Mesendoderm (in vitro differentiated cells): ENCODE measurements at regions not wholly inside any gene's neighbourhood (a gene's known extent, or its start where the extent isn't known, plus 50 kb on each side); places are given as distances from the start of the nearest gene placed in this dataset.
A peak's percentile ranks its signal among the peaks of the same experiment; 100 is the strongest.

ENCODE experiments used
- DNase-seq: peaks from one replicate; pipeline ENCODE4 v3.0.0; 2013
- H2AK5ac ChIP-seq: 2 replicates; pipeline ENCODE4 v1.6.1; 2013; ENCODE audit warnings: low read length, inconsistent platforms
- H2BK120ac ChIP-seq: 2 replicates; pipeline ENCODE4 v1.6.1; 2013; ENCODE audit warnings: low read depth, mild to moderate bottlenecking, low read length, moderate library complexity, mixed read lengths
- H2BK15ac ChIP-seq: replicated peaks from 2 replicates; pipeline ENCODE4 v1.6.1; 2013; ENCODE audit warnings: low read depth, mild to moderate bottlenecking, moderate library complexity
- H2BK5ac ChIP-seq: 2 replicates; pipeline ENCODE4 v1.6.1; 2013; ENCODE audit warnings: low read length, inconsistent platforms
- H3K18ac ChIP-seq: 2 replicates; pipeline ENCODE4 v1.6.1; 2013; ENCODE audit warnings: mild to moderate bottlenecking, low read length, mixed read lengths
- H3K23ac ChIP-seq: one replicate; pipeline ENCODE4 v1.6.1; 2013; ENCODE audit warnings: low read length
- H3K27ac ChIP-seq: 2 replicates; pipeline ENCODE4 v1.5.1; 2013; ENCODE audit warnings: low read depth, mild to moderate bottlenecking, inconsistent platforms, low read length, moderate library complexity
- H3K27me3 ChIP-seq: 2 replicates; pipeline ENCODE4 v1.6.1; 2013; ENCODE audit warnings: low read length, control low read depth, mild to moderate bottlenecking, inconsistent platforms; ENCODE audit not compliant: insufficient read depth, poor library complexity
- H3K36me3 ChIP-seq: 2 replicates; pipeline ENCODE4 v1.6.1; 2013; ENCODE audit warnings: low read length, inconsistent platforms; ENCODE audit not compliant: control insufficient read depth, insufficient read depth
- H3K4ac ChIP-seq: one replicate; pipeline ENCODE4 v1.6.1; 2013; ENCODE audit warnings: low read depth, mild to moderate bottlenecking, low read length, moderate library complexity
- H3K4me1 ChIP-seq: 2 replicates; pipeline ENCODE4 v1.6.1; 2013; ENCODE audit warnings: low read depth, low read length, inconsistent platforms; ENCODE audit not compliant: control insufficient read depth
- H3K4me2 ChIP-seq: 2 replicates; pipeline ENCODE4 v1.6.1; 2013; ENCODE audit warnings: low read length
- H3K4me3 ChIP-seq: 2 replicates; pipeline ENCODE4 v1.5.1; 2013; ENCODE audit warnings: mild to moderate bottlenecking, low read length
- H3K56ac ChIP-seq: one replicate; pipeline ENCODE4 v1.6.1; 2013; ENCODE audit warnings: low read length
- H3K79me1 ChIP-seq: 2 replicates; pipeline ENCODE4 v1.6.1; 2013; ENCODE audit warnings: low read length, inconsistent platforms
- H3K79me2 ChIP-seq: 2 replicates; pipeline ENCODE4 v1.6.1; 2013; ENCODE audit warnings: mild to moderate bottlenecking, low read length; ENCODE audit not compliant: control insufficient read depth, insufficient read depth
- H3K9ac ChIP-seq: 2 replicates; pipeline ENCODE4 v1.6.1; 2013; ENCODE audit warnings: low read length, inconsistent platforms
- H4K5ac ChIP-seq: one replicate; pipeline ENCODE4 v1.6.1; 2013; ENCODE audit warnings: low read length
- H4K8ac ChIP-seq: one replicate; pipeline ENCODE4 v1.6.1; 2013; ENCODE audit warnings: low read depth, mild to moderate bottlenecking, control low read depth, low read length, moderate library complexity
- WGBS: extraction: QIAGEN DNeasy Blood & Tissue Kit; methylation state at CpG from one replicate; pipeline ENCODE4 v1.1.7; 2013; ENCODE audit warnings: low lambda C conversion rate, missing lambda C conversion rate; ENCODE audit not compliant: insufficient coverage; ENCODE audit errors: extremely low coverage; 5-methylcytosine and 5-hydroxymethylcytosine counted together

DNA sequence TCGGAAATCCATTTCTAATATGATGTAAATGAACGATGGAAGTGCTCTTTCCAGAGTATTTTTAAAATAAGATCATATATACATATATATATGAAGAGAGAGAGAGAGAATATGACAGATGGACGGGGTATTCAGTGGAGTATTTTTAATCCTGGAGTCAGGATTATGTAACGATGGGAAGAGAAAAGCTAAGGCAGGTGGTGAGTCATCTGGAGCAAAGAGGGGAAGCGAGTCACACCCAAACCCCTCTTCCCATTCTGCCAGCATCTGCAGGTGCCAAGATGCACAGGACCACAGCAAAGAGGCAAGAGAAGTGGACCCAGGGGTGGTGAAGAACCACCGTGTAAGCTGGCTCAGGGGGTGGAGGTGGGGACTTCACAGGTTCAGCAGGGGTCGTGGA lies 102.7 kb upstream of the GRIK3 start:
- no peaks in the 10 kb centered on the region for H3K79me1 ChIP-seq
- H3K4me2 ChIP-seq: no peak overlapping the region
- no peak overlapping the region for H2BK120ac ChIP-seq
- H3K23ac ChIP-seq: no peak overlapping the region
- H3K4me1 ChIP-seq: no peaks in the 10 kb centered on the region
- H3K79me2 ChIP-seq: no peaks in the 10 kb centered on the region
- no peak for DNase-seq
- H3K56ac ChIP-seq: no peak overlapping the region
- no peak overlapping the region for H4K8ac ChIP-seq
- no peak overlapping the region for H3K27ac ChIP-seq
- no peak overlapping the region for H3K9ac ChIP-seq
- no peak overlapping the region for H3K18ac ChIP-seq
- no peak overlapping the region for H3K4me3 ChIP-seq
- H3K27me3 ChIP-seq: no peaks in the 10 kb centered on the region
- H3K36me3 ChIP-seq: no peaks in the 10 kb centered on the region
- no peak overlapping the region for H2BK5ac ChIP-seq
- H2AK5ac ChIP-seq: no peak overlapping the region
- no peak overlapping the region for H3K4ac ChIP-seq
- H2BK15ac ChIP-seq: no peak overlapping the region
- WGBS: no CpG with 5 or more reads among the region's 7 CpGs
- H4K5ac ChIP-seq: no peak overlapping the region

- no peak overlapping the region for H2AK5ac ChIP-seq
- no peaks in the 10 kb centered on the region for H3K79me1 ChIP-seq
- H3K4me2 ChIP-seq: no peak overlapping the region
- no peak overlapping the region for H2BK120ac ChIP-seq
- H3K23ac ChIP-seq: no peak overlapping the region
- no peak overlapping the region for H3K18ac ChIP-seq
- no peaks in the 10 kb centered on the region for H3K4me1 ChIP-seq
- no peaks in the 10 kb centered on the region for H3K36me3 ChIP-seq
- H2BK15ac ChIP-seq: no peak overlapping the region
- H3K4ac ChIP-seq: no peak overlapping the region
- no peak overlapping the region for H3K56ac ChIP-seq
- H3K9ac ChIP-seq: no peak overlapping the region
- H4K8ac ChIP-seq: no peak overlapping the region
- no peak overlapping the region for H3K27ac ChIP-seq
- no peak overlapping the region for H2BK5ac ChIP-seq
- H3K4me3 ChIP-seq: no peak overlapping the region
- no peaks in the 10 kb centered on the region for H3K79me2 ChIP-seq
- no CpG with 5 or more reads among the region's 4 CpGs for WGBS
- H4K5ac ChIP-seq: no peak overlapping the region
- no peak for DNase-seq
- no peaks in the 10 kb centered on the region for H3K27me3 ChIP-seq
Measured at GRCh38 chr1:37137601-37138000, 103.3 kb upstream of the GRIK3 start.

DNA sequence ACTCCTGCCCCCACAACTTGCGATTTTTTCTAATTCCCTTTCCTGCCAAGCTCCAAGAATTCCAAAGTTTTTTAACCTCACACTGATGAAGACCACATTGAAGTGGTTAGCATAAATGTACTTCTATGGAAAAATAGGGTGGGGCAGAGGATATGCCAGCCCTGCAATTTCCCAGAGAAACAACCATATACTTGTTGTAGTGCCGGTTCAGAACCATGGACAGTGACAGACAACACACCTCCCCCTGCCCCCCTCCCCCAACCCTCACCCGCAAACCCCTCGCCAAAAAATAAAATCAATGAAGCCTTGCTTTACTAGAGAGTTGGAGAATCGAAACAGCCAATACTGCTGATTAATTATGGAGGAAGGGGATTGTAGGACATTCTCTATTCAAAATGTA lies 109.5 kb upstream of the GRIK3 start:
- H3K9ac ChIP-seq: no peak overlapping the region
- no peaks in the 10 kb centered on the region for H3K4me1 ChIP-seq
- H3K23ac ChIP-seq: no peak overlapping the region
- no peaks in the 10 kb centered on the region for H3K79me1 ChIP-seq
- no peak overlapping the region for H3K18ac ChIP-seq
- H4K8ac ChIP-seq: no peak overlapping the region
- H2AK5ac ChIP-seq: no peak overlapping the region
- H4K5ac ChIP-seq: no peak overlapping the region
- no peak overlapping the region for H2BK5ac ChIP-seq
- H3K27ac ChIP-seq: no peak overlapping the region
- no peaks in the 10 kb centered on the region for H3K27me3 ChIP-seq
- no peaks in the 10 kb centered on the region for H3K79me2 ChIP-seq
- H3K56ac ChIP-seq: no peak overlapping the region
- DNase-seq: peak; percentile 40
- no peak overlapping the region for H2BK120ac ChIP-seq
- H3K4me3 ChIP-seq: no peak overlapping the region
- no peaks in the 10 kb centered on the region for H3K36me3 ChIP-seq
- H2BK15ac ChIP-seq: no peak overlapping the region
- H3K4me2 ChIP-seq: no peak overlapping the region
- no CpG with 5 or more reads among the region's 5 CpGs for WGBS
- no peak overlapping the region for H3K4ac ChIP-seq

GRCh38 chr1:37146071-37146470 lies 111.8 kb upstream of the GRIK3 start:
- Histone ChIP-seq H3K23ac (no peak overlapping the region), H2AK5ac (no peak overlapping the region), H2BK15ac (no peak overlapping the region), H3K9ac (no peak overlapping the region), H3K36me3 (no peaks in the 10 kb centered on the region), H2BK120ac (no peak overlapping the region), H3K4ac (no peak overlapping the region), H3K56ac (no peak overlapping the region), H3K4me1 (no peaks in the 10 kb centered on the region), H4K8ac (no peak overlapping the region), H3K79me1 (no peaks in the 10 kb centered on the region), H4K5ac (no peak overlapping the region), H3K79me2 (no peaks in the 10 kb centered on the region), H3K4me2 (no peak overlapping the region), H2BK5ac (no peak overlapping the region), H3K4me3 (no peak overlapping the region), H3K27me3 (no peaks in the 10 kb centered on the region), H3K18ac (no peak overlapping the region), H3K27ac (no peak overlapping the region)
- DNase-seq: no peak
- WGBS: no CpG with 5 or more reads among the region's 3 CpGs

DNA sequence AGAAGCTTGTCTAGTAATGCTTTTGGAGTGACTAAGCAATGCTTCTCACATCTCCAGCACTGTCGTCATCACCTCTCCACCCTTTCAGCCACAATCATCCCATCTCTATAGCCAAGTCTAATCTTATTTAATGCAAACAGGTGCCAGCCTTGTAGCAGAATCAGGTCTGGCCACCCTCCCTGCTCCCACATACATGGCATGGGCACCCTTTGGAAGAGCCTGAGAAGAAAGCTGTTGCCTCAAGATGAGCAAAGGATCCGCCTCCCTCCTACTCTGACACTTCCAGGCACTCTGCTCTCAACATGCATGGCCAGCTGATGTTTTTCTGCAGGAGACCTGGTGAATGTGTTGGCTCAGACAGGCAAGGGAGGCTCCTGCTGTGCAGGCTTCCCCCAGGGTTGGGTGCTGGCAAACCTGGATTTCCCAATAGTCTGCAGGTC lies 113.1 kb upstream of the GRIK3 start:
- Histone ChIP-seq H3K4me1 (no peaks in the 10 kb centered on the region), H3K23ac (no peak overlapping the region), H3K4me2 (no peak overlapping the region), H3K79me2 (no peaks in the 10 kb centered on the region), H2BK15ac (no peak overlapping the region), H3K36me3 (no peaks in the 10 kb centered on the region), H3K4me3 (no peak overlapping the region), H3K56ac (no peak overlapping the region), H4K5ac (no peak overlapping the region), H2AK5ac (no peak overlapping the region), H3K79me1 (no peaks in the 10 kb centered on the region), H3K27me3 (no peaks in the 10 kb centered on the region), H4K8ac (no peak overlapping the region), H3K9ac (no peak overlapping the region), H3K18ac (no peak overlapping the region), H3K27ac (no peak overlapping the region), H2BK5ac (no peak overlapping the region), H2BK120ac (no peak overlapping the region), H3K4ac (no peak overlapping the region)
- no CpG with 5 or more reads among the region's 2 CpGs for WGBS
- DNase-seq: no peak

GRCh38 chr1:37147906-37148305 lies 113.6 kb upstream of the GRIK3 start:
- Histone ChIP-seq H3K4me2 (no peak overlapping the region), H4K8ac (no peak overlapping the region), H2BK120ac (no peak overlapping the region), H3K4ac (no peak overlapping the region), H3K27me3 (no peaks in the 10 kb centered on the region), H2AK5ac (no peak overlapping the region), H2BK15ac (no peak overlapping the region), H3K36me3 (no peaks in the 10 kb centered on the region), H3K79me1 (no peaks in the 10 kb centered on the region), H2BK5ac (no peak overlapping the region), H4K5ac (no peak overlapping the region), H3K27ac (no peak overlapping the region), H3K9ac (no peak overlapping the region), H3K56ac (no peak overlapping the region), H3K4me1 (no peaks in the 10 kb centered on the region), H3K23ac (no peak overlapping the region), H3K4me3 (no peak overlapping the region), H3K79me2 (no peaks in the 10 kb centered on the region), H3K18ac (no peak overlapping the region)
- no peak for DNase-seq
- WGBS: no CpG with 5 or more reads among the region's 2 CpGs
